Gastroesophageal sphincter (tissue), 3 donors: ENCODE measurements at regions not wholly inside any gene's neighbourhood (a gene's known extent, or its start where the extent isn't known, plus 50 kb on each side); places are given as distances from the start of the nearest gene placed in this dataset.

Source experiments
- CTCF ChIP-seq, 4 experiments: fragments of 200-600 bp in 2 of 4; fragments of 450-650 bp in 2 of 4; sonication (generic) in 1 of 4; IDR thresholded peaks; one replicate each; pipeline ENCODE4 v1.5.1; 2017 to 2019; ENCODE audit warnings: antibody characterized with exemption in 4 of 4, mild to moderate bottlenecking in 2 of 4, moderate library complexity in 2 of 4
- EP300 ChIP-seq: sonication (generic); formaldehyde crosslinking; IDR thresholded peaks from one replicate; pipeline ENCODE4 v1.6.1; 2017; ENCODE audit warnings: antibody characterized with exemption, mild to moderate bottlenecking

GRCh38 chr9:38309324-38310195 lies 82.9 kb upstream of the ALDH1B1 start:
- TF ChIP-seq CTCF (IDR thresholded peaks at IDR 0.05), result no peak
- TF ChIP-seq EP300, result no peak
